ENCODE measurements at regions not wholly inside any gene's neighbourhood (a gene's known extent, or its start where the extent isn't known, plus 50 kb on each side); places are given as distances from the start of the nearest gene placed in this dataset.

GRCh38 chr6:132244744-132245143, 156.5 kb downstream of the MOXD1 start:
- no peak overlapping the region for H3K9ac ChIP-seq (ENCODE audit: low read depth, low read length)

GRCh38 chr6:132236744-132237143, 164.5 kb downstream of the MOXD1 start:
- Histone ChIP-seq H3K4me2 (ENCODE audit: low read length) (no peak overlapping the region), H3K4me1 (ENCODE audit: control insufficient read depth, insufficient read depth, low read length) (peaks cover 17% of the 10 kb centered on the region), H3K27me3 (ENCODE audit: control insufficient read depth, insufficient read depth, low read length) (no peaks in the 10 kb centered on the region), H3K4me3 (ENCODE audit: low read length) (no peak overlapping the region), H3K9ac (ENCODE audit: low read depth, low read length) (no peak overlapping the region), H3K36me3 (ENCODE audit: insufficient read depth, low read length) (no peaks in the 10 kb centered on the region), H3K9me3 (replicated peaks; ENCODE audit: low read length) (no peaks in the 10 kb centered on the region)

More at GRCh38 chr6:132244744-132245143, 156.5 kb downstream of the MOXD1 start:
- Histone ChIP-seq H3K36me3 (ENCODE audit: insufficient read depth, low read length) (no peaks in the 10 kb centered on the region), H3K27me3 (ENCODE audit: control insufficient read depth, insufficient read depth, low read length) (no peaks in the 10 kb centered on the region), H3K9me3 (replicated peaks; ENCODE audit: low read length) (no peaks in the 10 kb centered on the region), H3K4me2 (ENCODE audit: low read length) (no peak overlapping the region), H3K4me3 (ENCODE audit: low read length) (no peak overlapping the region), H3K4me1 (ENCODE audit: control insufficient read depth, insufficient read depth, low read length) (no peaks in the 10 kb centered on the region)

- Histone ChIP-seq H3K4me2 (ENCODE audit: low read length) (no peak overlapping the region), H3K9ac (ENCODE audit: low read depth, low read length) (no peak overlapping the region), H3K36me3 (ENCODE audit: insufficient read depth, low read length) (no peaks in the 10 kb centered on the region), H3K9me3 (replicated peaks; ENCODE audit: low read length) (no peaks in the 10 kb centered on the region), H3K4me3 (ENCODE audit: low read length) (no peak overlapping the region), H3K27me3 (ENCODE audit: control insufficient read depth, insufficient read depth, low read length) (no peaks in the 10 kb centered on the region), H3K4me1 (ENCODE audit: control insufficient read depth, insufficient read depth, low read length) (peaks cover 17% of the 10 kb centered on the region)
Measured at GRCh38 chr6:132236281-132236680, 165.0 kb downstream of the MOXD1 start.

GRCh38 chr6:132235596-132236280, 165.5 kb downstream of the MOXD1 start:
- Histone ChIP-seq H3K9me3 (replicated peaks; ENCODE audit: low read length) (no peaks in the 10 kb centered on the region), H3K4me1 (ENCODE audit: control insufficient read depth, insufficient read depth, low read length) (peaks cover 17% of the 10 kb centered on the region), H3K27me3 (ENCODE audit: control insufficient read depth, insufficient read depth, low read length) (no peaks in the 10 kb centered on the region), H3K4me2 (ENCODE audit: low read length) (no peak overlapping the region), H3K9ac (ENCODE audit: low read depth, low read length) (no peak overlapping the region), H3K4me3 (ENCODE audit: low read length) (no peak overlapping the region), H3K36me3 (ENCODE audit: insufficient read depth, low read length) (no peaks in the 10 kb centered on the region)

- no peaks in the 10 kb centered on the region for H3K27me3 ChIP-seq (ENCODE audit: control insufficient read depth, insufficient read depth, low read length)
- no peak overlapping the region for H3K4me2 ChIP-seq (ENCODE audit: low read length)
- H3K9ac ChIP-seq (ENCODE audit: low read depth, low read length) = no peak overlapping the region
Measured at GRCh38 chr6:132234356-132234755, 166.9 kb downstream of the MOXD1 start.

GRCh38 chr6:132231121-132231884, 170.0 kb downstream of the MOXD1 start:
- Histone ChIP-seq H3K4me3 (ENCODE audit: low read length) (no peak overlapping the region), H3K4me2 (ENCODE audit: low read length) (no peak overlapping the region), H3K36me3 (ENCODE audit: insufficient read depth, low read length) (no peaks in the 10 kb centered on the region), H3K9ac (ENCODE audit: low read depth, low read length) (no peak overlapping the region), H3K27me3 (ENCODE audit: control insufficient read depth, insufficient read depth, low read length) (no peaks in the 10 kb centered on the region), H3K9me3 (replicated peaks; ENCODE audit: low read length) (no peaks in the 10 kb centered on the region), H3K4me1 (ENCODE audit: control insufficient read depth, insufficient read depth, low read length) (peaks cover 25% of the 10 kb centered on the region)

More at GRCh38 chr6:132234356-132234755, 166.9 kb downstream of the MOXD1 start:
- Histone ChIP-seq H3K9me3 (replicated peaks; ENCODE audit: low read length) (no peaks in the 10 kb centered on the region), H3K36me3 (ENCODE audit: insufficient read depth, low read length) (no peaks in the 10 kb centered on the region), H3K4me3 (ENCODE audit: low read length) (no peak overlapping the region), H3K4me1 (ENCODE audit: control insufficient read depth, insufficient read depth, low read length) (peaks cover 17% of the 10 kb centered on the region)

- H3K36me3 ChIP-seq (ENCODE audit: insufficient read depth, low read length) = no peaks in the 10 kb centered on the region
- no peaks in the 10 kb centered on the region for H3K27me3 ChIP-seq (ENCODE audit: control insufficient read depth, insufficient read depth, low read length)
- H3K4me3 ChIP-seq (ENCODE audit: low read length) = no peak overlapping the region
- no peak overlapping the region for H3K9ac ChIP-seq (ENCODE audit: low read depth, low read length)
- no peak overlapping the region for H3K4me2 ChIP-seq (ENCODE audit: low read length)
- H3K9me3 ChIP-seq (replicated peaks; ENCODE audit: low read length) = no peaks in the 10 kb centered on the region
- H3K4me1 ChIP-seq (ENCODE audit: control insufficient read depth, insufficient read depth, low read length) = peaks cover 15% of the 10 kb centered on the region
Measured at GRCh38 chr6:132228894-132229293, 172.4 kb downstream of the MOXD1 start.

- Histone ChIP-seq H3K27me3 (ENCODE audit: control insufficient read depth, insufficient read depth, low read length) (no peaks in the 10 kb centered on the region), H3K9me3 (replicated peaks; ENCODE audit: low read length) (no peaks in the 10 kb centered on the region), H3K4me3 (ENCODE audit: low read length) (no peak overlapping the region), H3K36me3 (ENCODE audit: insufficient read depth, low read length) (no peaks in the 10 kb centered on the region), H3K4me1 (ENCODE audit: control insufficient read depth, insufficient read depth, low read length) (peaks cover 15% of the 10 kb centered on the region), H3K4me2 (ENCODE audit: low read length) (no peak overlapping the region), H3K9ac (ENCODE audit: low read depth, low read length) (no peak overlapping the region)
Measured at GRCh38 chr6:132227904-132228303, 173.4 kb downstream of the MOXD1 start.

- H3K4me2 ChIP-seq (ENCODE audit: low read length) = no peak overlapping the region
- H3K9me3 ChIP-seq (replicated peaks; ENCODE audit: low read length) = no peaks in the 10 kb centered on the region
- H3K36me3 ChIP-seq (ENCODE audit: insufficient read depth, low read length) = no peaks in the 10 kb centered on the region
- no peak overlapping the region for H3K4me3 ChIP-seq (ENCODE audit: low read length)
- H3K4me1 ChIP-seq (ENCODE audit: control insufficient read depth, insufficient read depth, low read length) = peaks cover 15% of the 10 kb centered on the region
- no peak overlapping the region for H3K9ac ChIP-seq (ENCODE audit: low read depth, low read length)
- no peaks in the 10 kb centered on the region for H3K27me3 ChIP-seq (ENCODE audit: control insufficient read depth, insufficient read depth, low read length)
Measured at GRCh38 chr6:132224943-132225342, 176.3 kb downstream of the MOXD1 start.

GRCh38 chr6:132220800-132221199, 180.5 kb downstream of the MOXD1 start:
- Histone ChIP-seq H3K4me1 (ENCODE audit: control insufficient read depth, insufficient read depth, low read length) (peaks cover 5% of the 10 kb centered on the region), H3K9ac (ENCODE audit: low read depth, low read length) (no peak overlapping the region), H3K36me3 (ENCODE audit: insufficient read depth, low read length) (no peaks in the 10 kb centered on the region), H3K4me3 (ENCODE audit: low read length) (no peak overlapping the region), H3K27me3 (ENCODE audit: control insufficient read depth, insufficient read depth, low read length) (no peaks in the 10 kb centered on the region), H3K4me2 (ENCODE audit: low read length) (no peak overlapping the region), H3K9me3 (replicated peaks; ENCODE audit: low read length) (no peaks in the 10 kb centered on the region)

GRCh38 chr6:132219901-132220300, 181.4 kb downstream of the MOXD1 start:
- no peaks in the 10 kb centered on the region for H3K36me3 ChIP-seq (ENCODE audit: insufficient read depth, low read length)
- no peak overlapping the region for H3K4me3 ChIP-seq (ENCODE audit: low read length)
- no peak overlapping the region for H3K4me2 ChIP-seq (ENCODE audit: low read length)
- H3K9me3 ChIP-seq (replicated peaks; ENCODE audit: low read length) = no peaks in the 10 kb centered on the region
- H3K9ac ChIP-seq (ENCODE audit: low read depth, low read length) = no peak overlapping the region
- no peaks in the 10 kb centered on the region for H3K27me3 ChIP-seq (ENCODE audit: control insufficient read depth, insufficient read depth, low read length)
- H3K4me1 ChIP-seq (ENCODE audit: control insufficient read depth, insufficient read depth, low read length) = peaks cover 9% of the 10 kb centered on the region

All from skeletal muscle satellite cell (primary cell).